ENCODE measurements at regions not wholly inside any gene's neighbourhood (a gene's known extent, or its start where the extent isn't known, plus 50 kb on each side); places are given as distances from the start of the nearest gene placed in this dataset. TPM values are rescaled to one million over a fixed set of nuclear protein-coding genes. Genes with fewer than 3 reads are reported as not detected.

Small RNA genes in the stretch of these regions (microRNA-seq; reads per million reads assigned to microRNA genes)
- not detected for gene MIR4435-2 (ENCODE audit: unreplicated experiment)
